Spleen (tissue), 7 donors: ENCODE measurements at regions not wholly inside any gene's neighbourhood (a gene's known extent, or its start where the extent isn't known, plus 50 kb on each side); places are given as distances from the start of the nearest gene placed in this dataset.

ENCODE experiments used
- CTCF ChIP-seq, 11 experiments: fragments of 200-600 bp in 7 of 11; fragments of 450-650 bp in 4 of 11; sonication (generic) in 4 of 11; IDR thresholded peaks in 8 of 11; conservative IDR thresholded peaks in 3 of 11; 1 replicate in 7 of 11; 2 replicates in 4 of 11; pipeline versions ENCODE4 v1.4.0 to v1.8.0; 2016 to 2021; ENCODE audit warnings: antibody characterized with exemption in 11 of 11, inconsistent platforms in 4 of 11, mild to moderate bottlenecking in 1 of 11
- POLR2A ChIP-seq, 3 donors: fragments of 450-650 bp; IDR thresholded peaks; one replicate each; pipeline ENCODE4 v1.5.1; 2017; ENCODE audit warnings: antibody characterized with exemption in 3 of 3, mild to moderate bottlenecking in 1 of 3
- donor health status: DM: no; HTN: no; CAD: no; lungs with moderate emphysema.
- donor health status: DM: no; HTN: no; CAD: no.
- donor health status: DM: no; HTN: no; CAD: no.

- TF ChIP-seq CTCF (IDR thresholded peaks at IDR 0.05 in 8 of 11, conservative IDR thresholded peaks at IDR 0.05 in 3 of 11) (no peak), POLR2A (IDR thresholded peaks at IDR 0.05) (no peak)
Measured at GRCh38 chr1:216905137-216905536, 181.9 kb upstream of the ESRRG start.
